G401.6 (cell line): ENCODE measurements at regions not wholly inside any gene's neighbourhood (a gene's known extent, or its start where the extent isn't known, plus 50 kb on each side); places are given as distances from the start of the nearest gene placed in this dataset.
"Not testable (repeated sequence)": the region's sequence is repeated elsewhere in the genome, so short reads cannot be mapped to it uniquely, and the experiment has no call there.

Source experiments
- FAIRE-seq: peaks from 2 replicates; lab custom pipeline; 2012; peaks lifted over from hg19 to GRCh38; lab: Jason Lieb, UNC

DNA sequence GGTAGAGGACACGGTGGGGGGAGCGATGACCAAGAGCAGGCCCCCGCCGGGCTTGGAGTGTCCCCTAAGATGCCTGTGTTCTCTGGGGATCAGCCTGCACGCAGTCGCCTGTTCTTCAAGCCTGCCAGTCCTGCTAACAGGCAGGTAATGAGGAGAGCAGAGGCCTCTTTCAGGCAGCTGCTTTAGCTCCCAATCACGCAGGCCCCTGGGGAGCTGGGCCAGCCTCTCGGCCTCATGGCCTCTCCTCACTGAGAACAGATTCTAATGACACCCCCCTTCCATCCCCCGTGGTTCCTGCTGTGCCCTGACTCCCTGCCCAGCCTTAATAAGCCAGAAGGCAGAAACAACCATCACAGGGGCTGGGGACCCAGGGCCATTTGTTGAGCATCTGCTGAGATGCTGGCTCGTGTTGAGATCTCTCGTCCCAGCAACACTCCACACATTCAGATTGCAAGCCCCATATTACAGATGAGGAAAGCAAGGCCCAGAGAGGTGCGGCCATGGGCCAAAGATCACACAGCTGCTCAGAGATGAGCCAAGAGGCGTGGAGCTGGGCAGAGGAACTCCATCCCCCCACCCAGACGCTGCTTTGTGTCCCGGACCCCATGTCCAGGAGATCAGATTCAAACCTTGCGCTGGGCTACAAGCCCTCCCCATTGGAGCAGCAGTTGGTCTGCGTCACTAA, 71.6 kb upstream of the CASZ1 start:
- FAIRE-seq = no peak

GRCh38 chr1:10868599-10868965, 72.1 kb upstream of the CASZ1 start:
- no peak for FAIRE-seq

- no peak for FAIRE-seq
Observed at GRCh38 chr1:10869933-10870332, 73.5 kb upstream of the CASZ1 start.

GRCh38 chr1:10870493-10871096, 74.1 kb upstream of the CASZ1 start:
- no peak for FAIRE-seq

GRCh38 chr1:10873189-10873588, 76.7 kb upstream of the CASZ1 start:
- FAIRE-seq = no peak

- FAIRE-seq = no peak
Observed at GRCh38 chr1:10874351-10874750, 77.9 kb upstream of the CASZ1 start.

DNA sequence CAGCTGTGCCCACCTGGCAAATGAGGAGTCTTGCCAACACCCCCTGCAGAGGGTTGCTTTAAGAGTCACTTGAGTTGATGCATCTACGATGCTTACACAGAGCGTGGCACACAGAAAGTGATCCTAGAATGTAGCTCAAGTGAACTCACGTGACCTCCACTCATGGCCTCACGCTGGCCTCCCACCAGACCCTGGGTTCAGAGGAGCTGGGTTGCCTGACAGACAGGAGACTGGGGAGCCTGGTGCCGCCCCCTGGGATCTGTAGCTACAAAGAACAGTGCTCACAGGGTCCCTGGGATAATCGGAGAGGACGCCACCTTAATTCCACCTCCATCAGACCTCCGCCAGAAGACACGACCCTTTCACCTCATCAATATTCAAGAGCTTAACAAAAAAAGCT, 81.4 kb upstream of the CASZ1 start:
- FAIRE-seq = no peak

- FAIRE-seq = no peak
Observed at GRCh38 chr1:10878469-10878868, 82.0 kb upstream of the CASZ1 start.

DNA sequence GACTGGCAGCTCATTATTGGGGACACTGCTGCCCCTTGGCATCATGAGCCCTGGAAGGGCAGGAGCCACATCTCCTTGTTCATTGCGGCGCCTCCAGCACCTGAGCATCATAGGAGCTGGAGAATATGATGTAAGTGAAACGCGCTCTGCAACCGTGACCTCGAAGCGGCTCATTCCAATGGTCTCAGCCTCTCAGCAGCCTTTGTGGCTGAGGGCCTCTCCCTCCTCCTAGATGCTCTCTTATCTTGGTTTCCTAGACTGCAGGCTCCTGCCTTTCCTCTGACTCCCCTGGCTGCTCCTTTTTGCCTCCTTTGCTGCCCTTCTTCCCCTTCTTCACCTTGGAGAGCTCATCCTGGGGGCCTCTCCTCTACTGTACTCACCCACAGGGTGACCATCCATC, 83.6 kb upstream of the CASZ1 start:
- FAIRE-seq = no peak

DNA sequence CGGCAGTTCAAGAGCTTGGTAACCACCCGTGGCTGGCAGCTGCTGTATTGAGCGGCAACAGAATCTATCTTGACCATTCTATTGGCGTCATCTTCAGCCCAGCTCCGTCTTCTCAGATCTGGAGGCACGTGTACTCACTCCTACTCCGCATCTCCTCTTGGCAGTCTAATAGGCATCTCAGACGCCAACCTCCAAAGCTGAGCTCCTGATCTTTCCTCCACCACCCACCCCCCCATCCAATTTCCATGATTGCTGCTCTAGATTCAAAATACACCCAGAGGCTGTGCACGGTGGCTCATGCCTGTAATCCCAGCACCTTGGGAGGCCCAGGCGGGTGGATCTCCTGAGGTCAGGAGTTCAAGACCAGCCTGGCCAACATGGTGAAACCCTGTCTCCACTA, 84.6 kb upstream of the CASZ1 start:
- FAIRE-seq = no peak

- FAIRE-seq = no peak
Observed at GRCh38 chr1:10882069-10882468, 85.6 kb upstream of the CASZ1 start.

DNA sequence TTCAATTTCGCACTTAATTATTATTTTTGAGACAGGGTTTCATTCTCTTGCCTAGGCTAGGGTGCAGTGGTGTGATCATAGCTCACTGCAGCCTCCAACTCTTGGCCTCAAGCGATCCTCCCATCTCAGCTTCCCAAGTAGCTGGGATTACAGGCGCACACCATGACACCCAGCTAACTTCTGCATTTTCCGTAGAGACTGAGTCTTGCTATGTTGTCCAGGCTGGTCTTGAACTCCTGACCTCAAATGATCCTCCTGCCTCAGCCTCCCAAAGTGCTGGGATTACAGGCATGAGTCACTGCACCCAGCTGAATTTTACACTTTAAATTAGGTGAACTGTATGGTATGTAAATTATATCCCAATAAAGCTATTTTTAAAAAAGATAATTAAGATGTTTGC, 90.6 kb upstream of the CASZ1 start:
- FAIRE-seq = not testable (repeated sequence)

GRCh38 chr1:10888291-10888690, 91.8 kb upstream of the CASZ1 start:
- FAIRE-seq = no peak

DNA sequence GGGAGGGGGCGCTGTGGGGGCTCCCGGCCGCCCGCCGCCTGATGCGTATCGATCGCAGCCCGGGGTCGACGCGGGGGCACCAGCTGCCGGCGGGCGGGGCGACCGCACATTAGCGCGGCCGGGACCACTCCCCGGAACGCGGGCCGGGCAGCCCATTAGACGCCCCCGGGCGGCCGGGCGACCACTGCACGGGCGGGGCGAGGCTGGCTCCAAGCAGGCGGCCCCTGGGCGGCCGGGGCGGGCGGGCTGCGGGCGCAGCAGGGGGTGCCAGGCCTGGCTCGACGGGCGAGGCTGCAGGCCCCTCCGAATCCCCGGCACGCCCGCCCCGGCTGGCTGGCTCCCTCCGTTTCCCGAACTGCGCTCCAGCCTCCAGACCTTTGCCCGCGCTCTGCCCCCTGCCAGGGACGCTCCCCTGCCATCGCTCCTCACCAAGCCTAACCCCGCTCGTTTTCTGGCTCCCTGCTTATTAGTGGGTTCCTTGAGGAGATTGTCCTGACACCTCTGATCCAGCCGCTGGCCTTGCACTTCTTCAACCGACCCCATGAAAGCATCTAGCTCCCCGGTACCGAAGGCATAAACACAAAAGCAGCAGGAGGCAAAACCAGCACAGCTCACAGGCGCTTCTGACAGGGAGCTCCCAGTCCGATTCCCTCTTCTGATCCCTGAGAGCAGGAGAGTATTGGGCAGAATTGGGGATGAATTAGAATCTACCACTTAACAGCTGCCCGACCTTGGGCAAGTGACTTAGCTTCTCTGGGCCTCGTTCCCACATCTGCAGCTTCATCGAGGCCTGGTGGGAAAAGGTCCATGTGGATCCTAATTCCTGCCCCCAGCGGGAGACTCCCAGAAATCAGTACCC, 92.6 kb upstream of the CASZ1 start:
- FAIRE-seq = no peak

- FAIRE-seq = no peak
Observed at GRCh38 chr1:10889650-10890353, 93.4 kb upstream of the CASZ1 start.

DNA sequence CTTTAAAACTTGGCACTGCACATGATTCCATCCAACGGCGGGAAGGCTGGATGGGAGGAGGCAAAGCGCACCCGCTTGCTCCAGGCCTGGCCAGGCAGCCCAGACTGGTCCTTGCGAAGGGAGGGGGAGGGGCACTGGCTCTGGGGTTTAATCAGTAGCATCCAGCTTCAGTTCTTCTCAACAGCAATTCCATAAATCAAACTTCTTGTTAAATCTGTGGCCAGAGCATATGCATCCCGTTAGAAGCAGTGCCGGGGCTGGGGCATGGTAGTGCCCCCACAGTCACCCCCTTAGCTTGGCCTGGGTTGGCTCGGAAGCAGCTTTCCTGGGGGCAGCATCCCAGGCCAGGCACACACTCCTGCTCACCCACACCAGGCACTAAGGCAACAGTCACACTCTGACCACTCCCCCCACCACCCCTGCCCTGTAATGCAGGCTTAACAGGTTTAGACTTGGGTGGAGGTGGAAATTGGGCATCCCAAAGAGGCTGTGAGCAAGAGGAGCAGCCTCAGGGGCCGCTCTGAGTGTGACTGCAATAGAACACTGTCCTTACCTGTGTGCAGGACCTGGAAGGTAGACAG, 94.1 kb upstream of the CASZ1 start:
- no peak for FAIRE-seq

GRCh38 chr1:10891091-10891490, 94.6 kb upstream of the CASZ1 start:
- FAIRE-seq = no peak

DNA sequence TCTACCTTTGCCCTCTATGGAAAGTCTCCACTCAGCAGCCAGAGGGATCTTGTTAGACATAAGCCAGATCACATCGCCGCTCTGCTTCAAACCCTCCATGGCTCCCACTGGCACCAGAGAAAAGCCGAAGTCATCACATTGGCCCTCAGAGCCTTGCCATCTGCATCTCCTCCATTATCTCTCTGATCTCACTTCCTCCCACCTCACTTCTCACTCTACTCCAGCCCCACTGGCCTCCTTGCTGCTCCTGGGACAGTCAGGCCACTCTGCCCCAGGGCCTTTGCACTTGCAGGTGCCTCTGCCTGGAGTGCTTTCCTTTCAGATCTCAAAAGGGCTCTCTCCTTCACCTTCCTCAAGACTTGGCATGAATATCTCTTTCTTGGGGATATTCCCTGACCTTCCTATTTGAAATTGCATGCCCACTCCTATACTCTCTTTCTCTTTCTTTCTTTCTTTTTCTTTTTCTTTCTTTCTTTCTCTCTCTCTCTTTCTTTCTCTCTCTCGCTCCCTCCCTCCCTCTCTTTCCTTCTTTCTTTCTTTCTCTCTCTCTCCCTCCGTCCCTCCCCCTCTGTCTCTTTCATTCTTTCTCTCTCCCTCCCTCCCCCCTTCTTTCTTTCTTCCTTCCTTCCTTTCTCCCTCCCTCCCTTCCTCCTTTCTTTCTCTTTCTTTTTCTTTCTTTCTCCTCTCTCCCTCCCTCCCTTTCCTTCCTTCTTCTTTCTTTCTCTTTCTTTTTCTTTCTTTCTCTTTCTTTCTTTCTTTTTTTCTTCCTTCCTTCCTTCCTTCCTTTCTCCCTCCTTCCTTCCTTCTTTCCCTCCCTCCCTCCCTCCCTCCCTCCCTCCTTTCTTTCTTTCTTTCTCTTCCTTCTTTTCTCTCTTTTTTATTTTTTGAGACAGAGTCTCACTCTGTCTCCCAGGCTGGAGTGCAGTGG, 96.0 kb upstream of the CASZ1 start:
- FAIRE-seq = no peak

- no peak for FAIRE-seq
Observed at GRCh38 chr1:10895621-10896020, 99.2 kb upstream of the CASZ1 start.

- no peak for FAIRE-seq
Observed at GRCh38 chr1:10896673-10897072, 100.2 kb upstream of the CASZ1 start.

DNA sequence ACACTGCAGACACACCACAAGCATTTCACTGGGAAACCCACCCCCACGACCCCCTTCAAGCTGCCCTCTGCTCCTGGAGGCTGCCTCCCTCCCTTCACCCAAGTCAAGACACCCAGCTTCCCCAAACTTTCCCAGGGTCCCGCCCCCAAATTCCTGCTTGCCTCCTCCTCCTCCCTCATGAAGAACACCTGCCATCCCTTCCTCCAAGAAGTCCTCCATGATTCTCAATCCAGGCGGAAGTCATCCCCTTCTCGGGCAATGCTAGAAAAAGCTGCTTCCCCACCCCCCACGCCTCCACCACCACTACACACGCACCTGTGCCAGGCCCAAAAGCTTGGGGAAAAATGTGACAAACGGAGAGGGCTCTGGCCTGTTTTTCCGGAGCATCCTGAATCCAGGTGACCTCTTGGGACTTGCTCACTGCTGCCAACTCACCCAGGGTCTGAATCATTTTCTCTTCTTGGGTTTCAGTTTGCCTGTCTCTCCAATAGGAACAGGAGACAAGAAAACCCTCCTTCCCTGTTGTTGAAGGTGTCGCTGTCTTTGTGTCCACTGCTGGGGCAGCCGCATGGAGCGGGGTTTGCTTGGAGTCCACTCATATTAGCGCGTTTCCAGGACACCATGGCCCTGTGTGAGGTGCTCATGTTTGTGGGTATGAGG, 101.0 kb upstream of the CASZ1 start:
- FAIRE-seq = no peak
